ENCODE measurements at regions not wholly inside any gene's neighbourhood (a gene's known extent, or its start where the extent isn't known, plus 50 kb on each side); places are given as distances from the start of the nearest gene placed in this dataset.

DNA sequence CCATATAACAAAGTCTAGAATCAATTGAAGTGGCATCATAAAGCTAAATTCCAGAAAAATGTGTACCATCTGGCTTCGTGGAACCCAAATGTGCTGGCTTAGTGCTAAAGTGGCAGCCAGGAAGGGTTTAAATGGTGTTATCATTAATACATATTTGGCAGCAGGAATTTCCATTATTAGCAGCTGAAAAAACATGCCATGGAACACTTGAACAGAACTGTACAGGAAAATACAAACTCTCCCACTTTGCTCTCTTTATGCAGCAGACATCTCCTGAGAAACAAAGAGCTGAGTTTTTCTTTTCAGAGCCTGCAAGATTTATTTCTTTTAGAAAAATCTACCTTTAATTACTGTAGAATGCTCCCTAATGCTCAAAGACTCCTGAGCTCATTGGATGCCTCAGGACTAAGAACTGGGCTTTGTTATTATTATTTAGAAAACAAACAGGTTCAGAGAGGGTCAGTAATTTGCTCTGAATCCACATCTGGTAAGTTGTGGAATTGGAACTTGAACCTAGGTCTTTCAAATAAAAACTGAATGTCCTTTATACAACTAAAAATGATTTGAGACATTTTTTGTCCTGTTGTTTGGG lies 179.0 kb downstream of the LACC1 start:
- peak in 2 of 8 donors; percentile 30 to 67 for ATAC-seq
- Histone ChIP-seq H3K27ac (peak overlapping the region in 5 of 10 donors; percentile 4 to 49 (median 34)), H3K9me3 (no peaks in the 10 kb centered on the region), H3K4me3 (no peak overlapping the region), H3K36me3 (no peaks in the 10 kb centered on the region), H3K4me1 (peaks cover 4 to 34% (median 12%) of the 10 kb centered on the region in 9 donors), H3K27me3 (no peaks in the 10 kb centered on the region)
- intact Hi-C loops (cut with DNase I), result loop anchor here in 5 of 10 donors (5.0 to 10.0 kb wide), 5 partner anchors 49 to 406 kb away; no protein-coding TSS in a partner anchor
- TF ChIP-seq, protein P1, sequence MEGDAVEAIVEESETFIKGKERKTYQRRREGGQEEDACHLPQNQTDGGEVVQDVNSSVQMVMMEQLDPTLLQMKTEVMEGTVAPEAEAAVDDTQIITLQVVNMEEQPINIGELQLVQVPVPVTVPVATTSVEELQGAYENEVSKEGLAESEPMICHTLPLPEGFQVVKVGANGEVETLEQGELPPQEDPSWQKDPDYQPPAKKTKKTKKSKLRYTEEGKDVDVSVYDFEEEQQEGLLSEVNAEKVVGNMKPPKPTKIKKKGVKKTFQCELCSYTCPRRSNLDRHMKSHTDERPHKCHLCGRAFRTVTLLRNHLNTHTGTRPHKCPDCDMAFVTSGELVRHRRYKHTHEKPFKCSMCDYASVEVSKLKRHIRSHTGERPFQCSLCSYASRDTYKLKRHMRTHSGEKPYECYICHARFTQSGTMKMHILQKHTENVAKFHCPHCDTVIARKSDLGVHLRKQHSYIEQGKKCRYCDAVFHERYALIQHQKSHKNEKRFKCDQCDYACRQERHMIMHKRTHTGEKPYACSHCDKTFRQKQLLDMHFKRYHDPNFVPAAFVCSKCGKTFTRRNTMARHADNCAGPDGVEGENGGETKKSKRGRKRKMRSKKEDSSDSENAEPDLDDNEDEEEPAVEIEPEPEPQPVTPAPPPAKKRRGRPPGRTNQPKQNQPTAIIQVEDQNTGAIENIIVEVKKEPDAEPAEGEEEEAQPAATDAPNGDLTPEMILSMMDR (IDR thresholded peaks at IDR 0.05), result no peak
- DNase-seq, result no peak
- WGBS, 2 donors, result 14 to 27% methylated on average over 1 of the region's 1 CpG

- TF ChIP-seq, protein P1 (IDR thresholded peaks at IDR 0.05), result no peak
- no peak overlapping the region for H3K4me3 ChIP-seq
- H3K27me3 ChIP-seq, result no peaks in the 10 kb centered on the region
- no peak overlapping the region for H3K27ac ChIP-seq
- peaks cover 4 to 24% (median 11%) of the 10 kb centered on the region in 9 donors for H3K4me1 ChIP-seq
- ATAC-seq (no peak), DNase-seq (no peak)
- intact Hi-C loops (cut with DNase I), result no loop called here
- no peaks in the 10 kb centered on the region for H3K36me3 ChIP-seq
- 85 to 90% methylated on average over 3 of the region's 3 CpGs for WGBS, 2 donors
- H3K9me3 ChIP-seq, result no peaks in the 10 kb centered on the region
Measured at GRCh38 chr13:44061876-44062275, 182.2 kb downstream of the LACC1 start.

DNA sequence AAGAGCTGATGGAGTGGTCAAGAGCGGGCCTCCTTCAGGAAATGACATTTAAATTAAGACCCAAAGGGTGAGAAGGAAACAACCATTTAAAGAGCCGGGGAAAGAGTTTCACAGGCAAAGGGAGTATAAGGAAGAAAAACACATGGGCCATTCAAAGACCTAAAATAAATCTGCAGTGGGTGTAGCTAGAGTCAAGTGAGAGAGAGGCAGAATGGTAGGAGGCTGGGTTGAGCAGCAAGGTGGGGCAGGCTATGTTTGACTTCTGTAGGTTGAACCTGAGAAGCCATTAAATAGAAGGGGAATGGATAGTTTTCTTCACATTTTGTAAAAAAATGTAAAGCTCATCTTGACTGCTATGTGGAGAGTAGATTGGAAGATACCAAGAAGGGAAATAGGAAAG lies 183.8 kb downstream of the LACC1 start:
- DNase-seq (no peak), ATAC-seq (no peak)
- no peak overlapping the region for H3K27ac ChIP-seq
- no peaks in the 10 kb centered on the region for H3K36me3 ChIP-seq
- no peak overlapping the region for H3K4me3 ChIP-seq
- H3K9me3 ChIP-seq, result no peaks in the 10 kb centered on the region
- intact Hi-C loops (cut with DNase I), result no loop called here
- H3K27me3 ChIP-seq, result no peaks in the 10 kb centered on the region
- WGBS, 2 donors, result 91 to 94% methylated on average over 2 of the region's 2 CpGs
- TF ChIP-seq, protein P1 (IDR thresholded peaks at IDR 0.05), result no peak
- H3K4me1 ChIP-seq, result peaks cover 4 to 19% (median 7%) of the 10 kb centered on the region in 9 donors

GRCh38 chr13:44063881-44064280 lies 184.2 kb downstream of the LACC1 start:
- WGBS, 2 donors, result 97 to 98% methylated on average over 2 of the region's 2 CpGs
- intact Hi-C loops (cut with DNase I), result no loop called here
- no peaks in the 10 kb centered on the region for H3K9me3 ChIP-seq
- no peak overlapping the region for H3K27ac ChIP-seq
- ATAC-seq (no peak), DNase-seq (no peak)
- no peak overlapping the region for H3K4me3 ChIP-seq
- TF ChIP-seq, protein P1 (IDR thresholded peaks at IDR 0.05), result no peak
- H3K4me1 ChIP-seq, result peaks cover 2 to 18% (median 3%) of the 10 kb centered on the region in 9 donors
- H3K27me3 ChIP-seq, result no peaks in the 10 kb centered on the region
- H3K36me3 ChIP-seq, result no peaks in the 10 kb centered on the region
